Ishikawa (cell line): ENCODE measurements at regions not wholly inside any gene's neighbourhood (a gene's known extent, or its start where the extent isn't known, plus 50 kb on each side); places are given as distances from the start of the nearest gene placed in this dataset.

ENCODE experiments used
- CREB1 ChIP-seq: IDR thresholded peaks from 2 replicates; pipeline ENCODE4 v1.6.1; 2012; ENCODE audit warnings: low read depth
- EGR1 ChIP-seq: IDR thresholded peaks from 2 replicates; pipeline ENCODE4 v1.6.1; 2012
- EP300 ChIP-seq: IDR thresholded peaks from 2 replicates; pipeline ENCODE4 v1.6.1; 2012; ENCODE audit warnings: borderline replicate concordance
- FOXM1 ChIP-seq: IDR thresholded peaks from 2 replicates; pipeline ENCODE4 v1.6.1; 2012; ENCODE audit warnings: low read depth, borderline replicate concordance
- NFIC ChIP-seq: IDR thresholded peaks from 2 replicates; pipeline ENCODE4 v1.6.1; 2012
- RAD21 ChIP-seq: IDR thresholded peaks from 2 replicates; pipeline ENCODE4 v1.6.1; 2012; ENCODE audit warnings: low read depth
- TAF1 ChIP-seq: IDR thresholded peaks from 2 replicates; pipeline ENCODE4 v1.6.1; 2012; ENCODE audit warnings: low read depth, mild to moderate bottlenecking
- TCF12 ChIP-seq: IDR thresholded peaks from 2 replicates; pipeline ENCODE4 v1.6.1; 2012; ENCODE audit warnings: low read depth
- TEAD4 ChIP-seq: IDR thresholded peaks from 2 replicates; pipeline ENCODE4 v1.6.1; 2012
- YY1 ChIP-seq: IDR thresholded peaks from 2 replicates; pipeline ENCODE4 v1.6.1; 2012; ENCODE audit warnings: low read depth
- TF ChIP-seq, protein P1 (sequence below): IDR thresholded peaks from 2 replicates; pipeline ENCODE4 v1.6.1; 2012; ENCODE audit warnings: low read depth, mild to moderate bottlenecking
- TF ChIP-seq, protein P2 (sequence below): IDR thresholded peaks from 2 replicates; pipeline ENCODE4 v1.6.1; 2012
- TF ChIP-seq, protein P3 (sequence below): IDR thresholded peaks from 2 replicates; pipeline ENCODE4 v1.6.1; 2012

DNA sequence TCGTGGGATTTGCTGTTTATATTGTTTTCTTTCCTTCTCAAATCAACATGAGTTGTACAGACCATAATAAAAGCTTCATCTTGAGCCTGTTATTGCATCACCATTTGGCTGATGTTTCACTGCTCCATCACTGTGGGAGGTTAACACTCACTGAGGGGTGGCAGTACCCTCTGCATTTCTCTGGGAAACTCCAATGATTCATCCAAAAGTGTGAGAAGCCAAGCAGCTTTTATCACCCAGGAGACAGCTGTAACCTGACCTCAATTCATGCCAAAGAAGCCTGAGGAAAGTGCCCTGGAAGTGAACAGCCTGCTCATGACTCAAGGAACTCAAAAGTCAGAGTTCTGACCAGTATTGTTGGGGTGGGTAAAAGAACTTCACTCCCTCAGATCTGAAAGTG lies 84.1 kb downstream of the GPR88 start:
- no peak for TF ChIP-seq RAD21
- TF ChIP-seq TAF1: no peak
- TF ChIP-seq, protein P1, sequence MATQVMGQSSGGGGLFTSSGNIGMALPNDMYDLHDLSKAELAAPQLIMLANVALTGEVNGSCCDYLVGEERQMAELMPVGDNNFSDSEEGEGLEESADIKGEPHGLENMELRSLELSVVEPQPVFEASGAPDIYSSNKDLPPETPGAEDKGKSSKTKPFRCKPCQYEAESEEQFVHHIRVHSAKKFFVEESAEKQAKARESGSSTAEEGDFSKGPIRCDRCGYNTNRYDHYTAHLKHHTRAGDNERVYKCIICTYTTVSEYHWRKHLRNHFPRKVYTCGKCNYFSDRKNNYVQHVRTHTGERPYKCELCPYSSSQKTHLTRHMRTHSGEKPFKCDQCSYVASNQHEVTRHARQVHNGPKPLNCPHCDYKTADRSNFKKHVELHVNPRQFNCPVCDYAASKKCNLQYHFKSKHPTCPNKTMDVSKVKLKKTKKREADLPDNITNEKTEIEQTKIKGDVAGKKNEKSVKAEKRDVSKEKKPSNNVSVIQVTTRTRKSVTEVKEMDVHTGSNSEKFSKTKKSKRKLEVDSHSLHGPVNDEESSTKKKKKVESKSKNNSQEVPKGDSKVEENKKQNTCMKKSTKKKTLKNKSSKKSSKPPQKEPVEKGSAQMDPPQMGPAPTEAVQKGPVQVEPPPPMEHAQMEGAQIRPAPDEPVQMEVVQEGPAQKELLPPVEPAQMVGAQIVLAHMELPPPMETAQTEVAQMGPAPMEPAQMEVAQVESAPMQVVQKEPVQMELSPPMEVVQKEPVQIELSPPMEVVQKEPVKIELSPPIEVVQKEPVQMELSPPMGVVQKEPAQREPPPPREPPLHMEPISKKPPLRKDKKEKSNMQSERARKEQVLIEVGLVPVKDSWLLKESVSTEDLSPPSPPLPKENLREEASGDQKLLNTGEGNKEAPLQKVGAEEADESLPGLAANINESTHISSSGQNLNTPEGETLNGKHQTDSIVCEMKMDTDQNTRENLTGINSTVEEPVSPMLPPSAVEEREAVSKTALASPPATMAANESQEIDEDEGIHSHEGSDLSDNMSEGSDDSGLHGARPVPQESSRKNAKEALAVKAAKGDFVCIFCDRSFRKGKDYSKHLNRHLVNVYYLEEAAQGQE: no peak
- TF ChIP-seq TCF12: no peak
- no peak for TF ChIP-seq YY1
- no peak for TF ChIP-seq EP300
- no peak for TF ChIP-seq TEAD4
- TF ChIP-seq EGR1: no peak
- TF ChIP-seq, protein P2, sequence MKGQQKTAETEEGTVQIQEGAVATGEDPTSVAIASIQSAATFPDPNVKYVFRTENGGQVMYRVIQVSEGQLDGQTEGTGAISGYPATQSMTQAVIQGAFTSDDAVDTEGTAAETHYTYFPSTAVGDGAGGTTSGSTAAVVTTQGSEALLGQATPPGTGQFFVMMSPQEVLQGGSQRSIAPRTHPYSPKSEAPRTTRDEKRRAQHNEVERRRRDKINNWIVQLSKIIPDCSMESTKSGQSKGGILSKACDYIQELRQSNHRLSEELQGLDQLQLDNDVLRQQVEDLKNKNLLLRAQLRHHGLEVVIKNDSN: no peak
- TF ChIP-seq FOXM1: no peak
- no peak for TF ChIP-seq NFIC
- TF ChIP-seq CREB1: no peak
- TF ChIP-seq, protein P3, sequence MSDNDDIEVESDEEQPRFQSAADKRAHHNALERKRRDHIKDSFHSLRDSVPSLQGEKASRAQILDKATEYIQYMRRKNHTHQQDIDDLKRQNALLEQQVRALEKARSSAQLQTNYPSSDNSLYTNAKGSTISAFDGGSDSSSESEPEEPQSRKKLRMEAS: no peak
